ENCODE measurements at regions not wholly inside any gene's neighbourhood (a gene's known extent, or its start where the extent isn't known, plus 50 kb on each side); places are given as distances from the start of the nearest gene placed in this dataset.

GRCh38 chr10:2949221-2949947 lies 118.0 kb upstream of the PFKP start:
- no peak for DNase-seq

- no peak for DNase-seq
Observed at GRCh38 chr10:2948127-2948854, 119.1 kb upstream of the PFKP start.

GRCh38 chr10:2944788-2945187 lies 122.6 kb upstream of the PFKP start:
- DNase-seq = no peak

- DNase-seq = no peak
Observed at GRCh38 chr10:2943932-2944614, 123.3 kb upstream of the PFKP start.

GRCh38 chr10:2942938-2943337 lies 124.4 kb upstream of the PFKP start:
- DNase-seq = no peak

- no peak for DNase-seq
Observed at GRCh38 chr10:2938869-2939268, 128.5 kb upstream of the PFKP start.

- no peak for DNase-seq
Observed at GRCh38 chr10:2936816-2937215, 130.5 kb upstream of the PFKP start.

- DNase-seq = peak in 1 of 2 experiments; percentile 46
Observed at GRCh38 chr10:2935647-2936386, 131.5 kb upstream of the PFKP start.

- DNase-seq = no peak
Observed at GRCh38 chr10:2933924-2934323, 133.4 kb upstream of the PFKP start.

GRCh38 chr10:2933519-2933918 lies 133.8 kb upstream of the PFKP start:
- DNase-seq = no peak

- DNase-seq = no peak
Observed at GRCh38 chr10:2933071-2933470, 134.3 kb upstream of the PFKP start.

- DNase-seq = peak in 1 of 2 experiments; percentile 3
Observed at GRCh38 chr10:2929480-2930258, 137.7 kb upstream of the PFKP start.

- peak in 1 of 2 experiments; percentile 39 for DNase-seq
Observed at GRCh38 chr10:2927958-2928840, 139.1 kb upstream of the PFKP start.

- DNase-seq = no peak
Observed at GRCh38 chr10:2926918-2927660, 140.3 kb upstream of the PFKP start.

GRCh38 chr10:2925631-2926030 lies 141.7 kb upstream of the PFKP start:
- DNase-seq = no peak

GRCh38 chr10:2924431-2924830 lies 142.9 kb upstream of the PFKP start:
- no peak for DNase-seq

- DNase-seq = no peak
Observed at GRCh38 chr10:2921956-2922680, 145.2 kb upstream of the PFKP start.

- DNase-seq = no peak
Observed at GRCh38 chr10:2920637-2921036, 146.7 kb upstream of the PFKP start.

- DNase-seq = no peak
Observed at GRCh38 chr10:2920168-2920567, 147.2 kb upstream of the PFKP start.

GRCh38 chr10:2919016-2919415 lies 148.3 kb upstream of the PFKP start:
- no peak for DNase-seq
